ENCODE measurements at regions not wholly inside any gene's neighbourhood (a gene's known extent, or its start where the extent isn't known, plus 50 kb on each side); places are given as distances from the start of the nearest gene placed in this dataset.

DNA sequence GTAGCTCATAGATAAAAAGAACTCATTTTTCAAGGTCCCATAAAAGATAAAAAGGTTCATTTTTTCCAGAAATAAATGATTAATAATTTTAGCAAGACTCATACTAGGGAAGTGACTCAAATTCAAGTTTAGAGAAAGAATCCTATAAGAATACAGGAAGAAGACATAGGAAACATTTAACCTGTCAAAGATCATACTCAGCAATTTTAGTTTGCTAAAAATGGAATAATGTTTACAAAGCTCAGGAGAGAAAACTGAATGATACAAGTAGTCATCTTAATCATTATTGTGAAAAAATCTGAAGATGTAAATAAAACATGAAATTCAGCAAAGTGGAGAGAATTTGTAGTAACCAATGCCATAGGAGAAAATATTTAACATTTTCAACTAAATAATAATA is 926.6 kb downstream of the TBC1D32 start:
- H3K36me3 Mint-ChIP-seq (ENCODE audit: low read depth): no peaks in the 10 kb centered on the region
- Histone ChIP-seq H3K9me3 (ENCODE audit: control insufficient read depth, low read length) (no peaks in the 10 kb centered on the region), H3K27me3 (ENCODE audit: control insufficient read depth, insufficient read depth, low read length, poor library complexity, severe bottlenecking) (no peaks in the 10 kb centered on the region), H3K4me3 (ENCODE audit: low read length) (no peak overlapping the region), H3K36me3 (ENCODE audit: control insufficient read depth, insufficient read depth, low read length) (no peaks in the 10 kb centered on the region), H3K4me1 (ENCODE audit: control insufficient read depth, insufficient read depth, low read length) (no peaks in the 10 kb centered on the region), H3K27ac (ENCODE audit: low read depth, low read length) (no peak overlapping the region), H3K9ac (ENCODE audit: extremely low read depth, low read length, poor library complexity, severe bottlenecking) (no peak overlapping the region)
- no peak overlapping the region for H3K27ac Mint-ChIP-seq
- no peak overlapping the region for H3K4me3 Mint-ChIP-seq
- no peaks in the 10 kb centered on the region for H3K27me3 Mint-ChIP-seq (ENCODE audit: insufficient read depth)
- TF ChIP-seq, protein P1, sequence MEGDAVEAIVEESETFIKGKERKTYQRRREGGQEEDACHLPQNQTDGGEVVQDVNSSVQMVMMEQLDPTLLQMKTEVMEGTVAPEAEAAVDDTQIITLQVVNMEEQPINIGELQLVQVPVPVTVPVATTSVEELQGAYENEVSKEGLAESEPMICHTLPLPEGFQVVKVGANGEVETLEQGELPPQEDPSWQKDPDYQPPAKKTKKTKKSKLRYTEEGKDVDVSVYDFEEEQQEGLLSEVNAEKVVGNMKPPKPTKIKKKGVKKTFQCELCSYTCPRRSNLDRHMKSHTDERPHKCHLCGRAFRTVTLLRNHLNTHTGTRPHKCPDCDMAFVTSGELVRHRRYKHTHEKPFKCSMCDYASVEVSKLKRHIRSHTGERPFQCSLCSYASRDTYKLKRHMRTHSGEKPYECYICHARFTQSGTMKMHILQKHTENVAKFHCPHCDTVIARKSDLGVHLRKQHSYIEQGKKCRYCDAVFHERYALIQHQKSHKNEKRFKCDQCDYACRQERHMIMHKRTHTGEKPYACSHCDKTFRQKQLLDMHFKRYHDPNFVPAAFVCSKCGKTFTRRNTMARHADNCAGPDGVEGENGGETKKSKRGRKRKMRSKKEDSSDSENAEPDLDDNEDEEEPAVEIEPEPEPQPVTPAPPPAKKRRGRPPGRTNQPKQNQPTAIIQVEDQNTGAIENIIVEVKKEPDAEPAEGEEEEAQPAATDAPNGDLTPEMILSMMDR (conservative IDR thresholded peaks at IDR 0.05): no peak
- H3K9me3 Mint-ChIP-seq: peaks cover 2% of the 10 kb centered on the region
- DNase-seq: no peak
- no peaks in the 10 kb centered on the region for H3K4me1 Mint-ChIP-seq

DNA sequence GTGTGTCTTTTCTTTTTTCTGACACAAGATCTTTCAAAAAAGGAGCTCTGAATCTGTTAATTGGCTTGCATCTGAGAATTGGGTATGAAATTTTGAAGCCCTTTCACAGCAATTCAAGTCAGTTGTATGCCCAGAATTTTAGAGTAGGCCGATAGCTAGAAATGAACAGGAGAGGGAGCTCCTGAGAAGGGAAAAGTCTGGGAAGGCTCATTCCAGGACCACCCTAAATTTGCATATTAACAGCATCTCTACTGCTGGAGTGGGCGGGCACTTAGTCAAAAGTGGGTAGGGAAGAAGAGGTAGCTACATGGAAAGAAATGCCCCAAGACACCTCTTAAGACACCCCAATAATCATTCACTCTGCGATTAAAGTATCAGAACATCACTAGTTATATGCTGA is 928.3 kb downstream of the TBC1D32 start:
- Histone ChIP-seq H3K9me3 (ENCODE audit: control insufficient read depth, low read length) (no peaks in the 10 kb centered on the region), H3K27me3 (ENCODE audit: control insufficient read depth, insufficient read depth, low read length, poor library complexity, severe bottlenecking) (no peaks in the 10 kb centered on the region), H3K4me3 (ENCODE audit: low read length) (no peak overlapping the region), H3K9ac (ENCODE audit: extremely low read depth, low read length, poor library complexity, severe bottlenecking) (no peak overlapping the region), H3K36me3 (ENCODE audit: control insufficient read depth, insufficient read depth, low read length) (no peaks in the 10 kb centered on the region), H3K27ac (ENCODE audit: low read depth, low read length) (no peak overlapping the region), H3K4me1 (ENCODE audit: control insufficient read depth, insufficient read depth, low read length) (no peaks in the 10 kb centered on the region)
- H3K36me3 Mint-ChIP-seq (ENCODE audit: low read depth): no peaks in the 10 kb centered on the region
- H3K4me1 Mint-ChIP-seq: no peaks in the 10 kb centered on the region
- H3K4me3 Mint-ChIP-seq: no peak overlapping the region
- peak; percentile 72 for DNase-seq
- peaks cover 2% of the 10 kb centered on the region for H3K9me3 Mint-ChIP-seq
- TF ChIP-seq, protein P1 (conservative IDR thresholded peaks at IDR 0.05): peak; percentile 80
- no peaks in the 10 kb centered on the region for H3K27me3 Mint-ChIP-seq (ENCODE audit: insufficient read depth)
- no peak overlapping the region for H3K27ac Mint-ChIP-seq
- WGBS, 2 experiments (ENCODE audit: insufficient coverage in 1 of 2, insufficient read length in 1 of 2): 88% methylated on average over 3 of the region's 3 CpGs; no CpG with 5 or more reads in 1 of the 2 experiments

DNA sequence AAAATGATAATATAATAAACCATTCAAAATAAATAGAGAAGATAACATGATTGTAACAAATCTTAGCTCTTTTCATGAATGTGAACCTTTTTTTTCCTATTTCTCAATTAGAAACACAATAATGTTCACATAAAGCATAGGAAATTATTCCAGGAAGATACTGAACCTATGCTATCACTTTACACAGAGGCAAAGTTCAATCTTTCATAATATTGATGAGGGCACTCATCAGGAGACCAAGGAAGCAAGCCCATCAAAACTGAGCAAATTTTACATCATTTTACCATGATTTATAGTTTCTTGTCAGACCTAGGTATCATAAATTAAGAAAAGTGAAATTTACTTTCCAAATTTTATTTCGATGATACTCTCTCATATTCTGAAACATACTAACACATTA is 938.5 kb downstream of the TBC1D32 start:
- Mint-ChIP-seq H3K27ac (no peak overlapping the region), H3K27me3 (ENCODE audit: insufficient read depth) (no peaks in the 10 kb centered on the region), H3K4me3 (no peak overlapping the region), H3K4me1 (no peaks in the 10 kb centered on the region), H3K36me3 (ENCODE audit: low read depth) (no peaks in the 10 kb centered on the region), H3K9me3 (no peaks in the 10 kb centered on the region)
- Histone ChIP-seq H3K4me1 (ENCODE audit: control insufficient read depth, insufficient read depth, low read length) (no peaks in the 10 kb centered on the region), H3K36me3 (ENCODE audit: control insufficient read depth, insufficient read depth, low read length) (no peaks in the 10 kb centered on the region), H3K9ac (ENCODE audit: extremely low read depth, low read length, poor library complexity, severe bottlenecking) (no peak overlapping the region), H3K27ac (ENCODE audit: low read depth, low read length) (no peak overlapping the region), H3K4me3 (ENCODE audit: low read length) (no peak overlapping the region), H3K27me3 (ENCODE audit: control insufficient read depth, insufficient read depth, low read length, poor library complexity, severe bottlenecking) (no peaks in the 10 kb centered on the region), H3K9me3 (ENCODE audit: control insufficient read depth, low read length) (no peaks in the 10 kb centered on the region)
- 100% methylated on average over 1 of the region's 1 CpG; no CpG with 5 or more reads in 1 of the 2 experiments for WGBS, 2 experiments (ENCODE audit: insufficient coverage in 1 of 2, insufficient read length in 1 of 2)
- no peak for DNase-seq
- TF ChIP-seq, protein P1 (conservative IDR thresholded peaks at IDR 0.05): no peak
